Progenitor cell of endocrine pancreas (in vitro differentiated cells): ENCODE measurements at regions not wholly inside any gene's neighbourhood (a gene's known extent, or its start where the extent isn't known, plus 50 kb on each side); places are given as distances from the start of the nearest gene placed in this dataset.
"Not testable (repeated sequence)": the region's sequence is repeated elsewhere in the genome, so short reads cannot be mapped to it uniquely, and the experiment has no call there.

ENCODE experiments used
- DNase-seq: peaks from one replicate; pipeline ENCODE4 v3.0.0; 2021; ENCODE audit warnings: low spot score; ENCODE audit not compliant: unreplicated experiment
- H3K27ac Mint-ChIP-seq: 2 replicates; pipeline ENCODE4 v1.8.0; 2021; ENCODE audit warnings: mild to moderate bottlenecking, moderate library complexity, mixed read lengths
- H3K27me3 Mint-ChIP-seq: 2 replicates; pipeline ENCODE4 v1.8.0; 2021; ENCODE audit warnings: mixed read lengths
- H3K36me3 Mint-ChIP-seq: 2 replicates; pipeline ENCODE4 v1.8.0; 2022; ENCODE audit warnings: mixed read lengths; ENCODE audit not compliant: insufficient read depth
- H3K4me1 Mint-ChIP-seq: 2 replicates; pipeline ENCODE4 v1.8.0; 2021; ENCODE audit warnings: low read depth, mixed read lengths
- H3K4me3 Mint-ChIP-seq: 2 replicates; pipeline ENCODE4 v1.8.0; 2021; ENCODE audit warnings: low read depth, mild to moderate bottlenecking, moderate library complexity, mixed read lengths
- H3K9me3 Mint-ChIP-seq: 2 replicates; pipeline ENCODE4 v1.8.0; 2021; ENCODE audit warnings: low read depth, mixed read lengths

DNA sequence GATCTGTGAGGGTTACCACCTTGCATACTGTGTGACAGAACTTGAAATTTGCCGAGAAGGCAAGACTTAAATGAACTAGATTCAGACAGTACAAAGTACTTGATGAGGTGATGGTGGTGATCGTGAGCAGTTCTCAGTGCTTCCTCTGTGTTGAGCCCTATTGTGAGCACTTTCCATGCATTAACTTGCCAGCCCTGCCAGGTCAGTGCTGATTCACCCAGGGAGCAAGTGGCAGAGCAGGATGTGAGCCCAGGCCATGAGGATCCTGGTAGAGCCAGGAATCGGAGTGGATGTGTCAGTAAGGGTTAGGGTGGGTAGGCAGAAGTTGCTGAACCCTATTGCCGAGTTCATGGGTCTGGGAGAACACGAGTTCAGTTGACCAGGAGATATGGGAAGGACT, 4545.7 kb upstream of the TPTE start:
- H3K4me1 Mint-ChIP-seq, H3K9me3 Mint-ChIP-seq, H3K4me3 Mint-ChIP-seq, H3K27ac Mint-ChIP-seq, H3K36me3 Mint-ChIP-seq, DNase-seq, H3K27me3 Mint-ChIP-seq: not testable (repeated sequence)

DNA sequence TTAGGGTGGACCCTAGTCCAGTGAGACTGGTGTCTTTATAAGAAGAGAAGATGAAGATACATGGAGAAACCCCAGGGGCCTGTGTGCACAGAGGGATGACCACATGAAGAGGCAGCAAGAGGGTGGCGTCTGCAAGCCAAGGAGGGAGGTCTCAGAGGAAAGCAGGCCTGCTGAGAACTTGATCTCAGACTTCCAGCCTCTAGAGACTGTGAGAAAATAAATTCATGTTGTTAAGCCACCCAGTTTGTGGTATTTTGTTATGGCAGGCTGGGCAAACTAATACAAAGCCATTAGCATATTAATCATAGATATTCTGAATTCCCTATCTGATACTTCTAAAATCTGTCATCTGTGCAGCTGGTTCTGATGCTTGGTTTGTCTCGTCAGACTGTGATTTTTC, 4523.8 kb upstream of the TPTE start:
- H3K4me3 Mint-ChIP-seq, H3K36me3 Mint-ChIP-seq, H3K4me1 Mint-ChIP-seq, H3K27ac Mint-ChIP-seq, H3K27me3 Mint-ChIP-seq, H3K9me3 Mint-ChIP-seq, DNase-seq: not testable (repeated sequence)

DNA sequence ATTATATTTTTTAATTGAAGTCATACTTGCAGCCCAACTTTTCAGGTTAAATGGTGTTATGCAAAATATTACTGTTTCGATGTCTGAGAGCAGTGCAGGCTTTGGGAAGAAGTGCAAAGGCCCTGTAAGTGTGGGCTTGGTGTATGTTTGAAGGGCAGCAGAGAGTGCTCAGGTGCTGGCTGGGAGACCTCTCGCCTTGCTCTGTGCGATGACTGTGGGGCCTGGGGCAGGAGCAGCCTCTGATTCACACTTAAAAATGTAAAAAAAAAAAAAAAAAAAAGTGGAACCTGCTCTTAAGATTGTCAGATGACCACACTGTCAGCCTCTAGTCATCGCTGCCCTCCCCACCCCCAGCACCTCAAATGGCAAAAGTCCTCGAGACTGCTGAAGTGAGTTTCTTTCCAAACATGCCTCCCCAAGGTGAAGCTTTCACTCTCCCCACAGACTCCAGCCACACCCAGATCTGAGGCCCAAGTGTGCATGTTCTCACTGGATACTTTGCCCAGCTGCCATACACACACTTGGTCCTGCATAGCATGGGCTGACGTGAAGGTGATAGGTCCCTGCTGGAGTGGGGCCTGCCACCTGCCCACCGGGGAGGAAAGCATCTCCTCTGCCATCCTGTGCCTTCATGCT, 4505.8 kb upstream of the TPTE start:
- not testable (repeated sequence) for H3K27me3 Mint-ChIP-seq, H3K4me1 Mint-ChIP-seq, H3K9me3 Mint-ChIP-seq, H3K27ac Mint-ChIP-seq, H3K4me3 Mint-ChIP-seq, DNase-seq, H3K36me3 Mint-ChIP-seq

DNA sequence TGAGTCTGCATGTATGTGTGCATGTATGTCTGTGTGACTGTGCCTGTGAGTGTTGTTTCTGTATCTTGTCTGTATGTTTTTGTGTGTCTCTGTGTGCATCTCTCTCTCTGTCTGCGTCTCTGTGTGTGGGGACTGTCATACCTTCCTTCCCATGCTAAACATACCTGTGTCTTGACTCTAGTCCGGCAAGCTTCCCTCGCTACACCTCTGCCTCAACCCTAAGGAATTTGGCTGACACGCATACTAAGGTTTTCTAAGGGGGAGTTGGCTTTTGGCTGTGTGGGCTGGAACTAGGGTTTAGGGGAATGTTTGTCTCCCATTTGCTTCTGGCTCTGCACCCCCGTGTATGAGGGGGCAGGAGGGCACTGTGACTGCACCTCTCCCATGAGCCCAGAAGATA, 4500.9 kb upstream of the TPTE start:
- H3K4me1 Mint-ChIP-seq, H3K36me3 Mint-ChIP-seq, H3K27me3 Mint-ChIP-seq: not testable (repeated sequence)

DNA sequence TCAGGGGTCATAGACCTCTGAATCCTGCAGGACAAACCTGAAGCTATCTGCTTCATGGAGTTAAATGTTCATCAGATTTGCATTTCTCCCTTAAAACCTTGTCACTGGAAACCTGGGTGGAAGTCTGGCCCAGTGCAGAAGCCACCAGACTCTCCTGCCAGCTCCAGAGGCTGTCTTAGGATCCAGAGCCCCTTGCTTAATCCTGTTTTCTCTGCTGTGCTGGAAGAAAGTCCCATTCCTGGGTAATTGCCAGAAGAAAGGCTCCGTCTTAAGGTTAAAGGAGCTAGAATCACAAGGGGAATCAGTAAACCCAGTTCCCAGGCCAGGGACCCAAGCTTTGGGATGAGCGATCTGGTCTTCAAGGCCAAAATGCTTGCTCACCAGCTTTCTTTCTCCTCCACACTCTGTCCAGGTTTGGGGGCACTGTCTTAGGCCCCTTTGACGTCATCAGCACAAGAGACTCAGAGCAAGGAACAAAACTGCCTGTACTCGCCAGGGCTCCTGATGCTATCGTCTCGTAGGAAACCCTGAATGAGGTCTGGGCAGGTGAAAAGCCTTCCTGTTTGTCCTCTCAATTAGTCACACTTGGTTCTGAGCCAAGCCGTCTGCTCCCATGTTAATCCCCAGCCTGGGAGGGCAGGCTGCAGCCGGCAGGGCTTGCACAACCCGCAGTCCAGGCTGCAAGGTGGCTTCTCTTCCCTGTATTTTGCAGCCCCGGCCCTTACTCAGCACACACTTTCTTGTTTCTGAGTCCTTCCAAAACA, 4500.2 kb upstream of the TPTE start:
- not testable (repeated sequence) for H3K27me3 Mint-ChIP-seq, H3K27ac Mint-ChIP-seq, H3K4me3 Mint-ChIP-seq, H3K9me3 Mint-ChIP-seq, H3K4me1 Mint-ChIP-seq, DNase-seq, H3K36me3 Mint-ChIP-seq

More for the DNA sequence above, 4500.9 kb upstream of the TPTE start:
- H3K9me3 Mint-ChIP-seq, H3K27ac Mint-ChIP-seq, DNase-seq, H3K4me3 Mint-ChIP-seq: not testable (repeated sequence)

DNA sequence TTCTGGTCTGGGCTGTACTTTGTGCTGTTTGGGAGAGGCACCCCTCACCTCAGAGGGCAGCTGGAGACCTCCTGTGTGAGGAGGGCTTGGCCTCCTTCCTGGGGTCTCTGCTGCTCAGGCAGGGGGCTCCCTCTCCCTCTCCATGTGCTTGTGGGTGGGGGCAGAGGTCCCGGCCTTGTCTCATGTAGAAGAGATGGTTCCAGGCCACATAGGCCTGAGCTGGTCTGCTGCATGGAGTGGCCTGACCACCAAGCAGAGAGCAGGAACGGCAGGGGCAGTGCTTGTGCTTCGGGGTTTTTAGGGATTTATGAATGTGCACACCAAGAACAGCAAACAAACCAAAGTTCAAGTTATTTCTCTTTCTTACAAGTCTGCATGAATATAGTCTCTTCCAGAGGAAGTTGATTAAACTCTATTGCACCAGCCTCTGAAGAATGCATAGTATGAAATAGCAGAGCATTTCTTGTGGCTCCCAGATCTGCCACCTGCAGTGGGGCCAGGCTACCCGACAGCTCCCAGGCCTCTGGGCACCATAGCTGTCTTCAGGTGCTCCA, 4499.6 kb upstream of the TPTE start:
- not testable (repeated sequence) for H3K27me3 Mint-ChIP-seq, H3K9me3 Mint-ChIP-seq, H3K4me3 Mint-ChIP-seq, DNase-seq, H3K4me1 Mint-ChIP-seq, H3K36me3 Mint-ChIP-seq, H3K27ac Mint-ChIP-seq

DNA sequence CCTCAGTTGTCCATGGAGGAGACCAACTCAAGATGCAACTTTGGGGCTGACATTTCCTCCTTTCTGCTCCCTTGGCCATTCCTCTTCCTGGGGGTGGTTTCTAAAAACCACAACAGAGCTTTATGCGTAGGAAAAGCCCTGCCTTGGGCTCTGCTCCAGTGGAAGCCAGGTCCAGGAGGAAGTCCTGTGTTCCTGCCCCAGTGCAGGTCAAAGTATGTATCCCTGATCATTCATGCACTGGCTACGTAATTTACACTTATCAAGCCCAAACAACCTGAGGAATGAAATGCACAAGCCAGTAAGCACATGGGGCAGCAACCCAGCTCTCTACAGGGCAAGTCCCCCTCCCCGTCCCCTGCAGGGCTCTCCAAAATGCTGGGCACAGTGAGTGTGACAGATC, 4498.1 kb upstream of the TPTE start:
- H3K27ac Mint-ChIP-seq, H3K9me3 Mint-ChIP-seq, H3K27me3 Mint-ChIP-seq, H3K36me3 Mint-ChIP-seq, H3K4me1 Mint-ChIP-seq, H3K4me3 Mint-ChIP-seq, DNase-seq: not testable (repeated sequence)

DNA sequence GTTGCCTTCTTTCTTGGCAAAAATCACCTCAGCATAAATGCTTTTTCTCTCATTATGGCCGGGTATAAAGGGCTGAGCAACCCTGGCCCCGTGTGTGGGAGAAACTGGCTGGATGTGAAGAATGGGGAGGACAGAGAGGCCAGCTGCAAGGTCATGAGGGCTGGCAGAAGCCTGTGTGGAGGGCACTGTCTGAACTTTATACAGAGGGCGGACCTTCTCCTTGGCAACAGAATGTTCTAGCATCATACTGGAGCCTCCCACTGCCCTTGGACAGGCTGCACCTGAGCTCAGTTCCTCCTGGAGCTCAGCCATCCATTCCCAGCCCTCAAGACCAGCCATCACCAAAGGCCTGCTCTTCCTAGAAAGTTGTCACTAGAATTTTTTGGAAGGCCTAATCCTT, 4496.2 kb upstream of the TPTE start:
- not testable (repeated sequence) for H3K4me3 Mint-ChIP-seq, H3K27me3 Mint-ChIP-seq, H3K27ac Mint-ChIP-seq, H3K4me1 Mint-ChIP-seq, DNase-seq, H3K9me3 Mint-ChIP-seq, H3K36me3 Mint-ChIP-seq

DNA sequence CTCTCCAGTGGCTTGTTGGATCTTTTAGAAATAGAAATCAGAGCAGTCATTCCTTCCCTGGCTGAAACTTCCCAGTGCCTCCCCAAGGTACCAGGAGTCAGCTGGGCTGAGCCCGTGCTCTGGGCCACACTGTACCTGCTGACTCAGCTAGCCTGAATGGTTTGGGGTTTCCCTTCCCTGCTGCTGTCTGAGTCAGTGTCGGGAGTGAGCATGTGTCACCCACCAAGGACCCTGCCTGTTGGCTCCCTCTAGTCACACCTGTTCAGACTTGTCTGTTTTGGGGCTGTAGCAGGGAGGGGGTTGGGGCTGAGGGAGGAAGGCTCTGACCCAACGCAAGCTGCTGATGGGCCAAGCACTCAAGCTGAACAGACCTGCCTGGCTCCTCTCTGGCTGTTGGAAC, 4493.9 kb upstream of the TPTE start:
- DNase-seq, H3K9me3 Mint-ChIP-seq, H3K4me1 Mint-ChIP-seq, H3K4me3 Mint-ChIP-seq, H3K36me3 Mint-ChIP-seq, H3K27ac Mint-ChIP-seq, H3K27me3 Mint-ChIP-seq: not testable (repeated sequence)

DNA sequence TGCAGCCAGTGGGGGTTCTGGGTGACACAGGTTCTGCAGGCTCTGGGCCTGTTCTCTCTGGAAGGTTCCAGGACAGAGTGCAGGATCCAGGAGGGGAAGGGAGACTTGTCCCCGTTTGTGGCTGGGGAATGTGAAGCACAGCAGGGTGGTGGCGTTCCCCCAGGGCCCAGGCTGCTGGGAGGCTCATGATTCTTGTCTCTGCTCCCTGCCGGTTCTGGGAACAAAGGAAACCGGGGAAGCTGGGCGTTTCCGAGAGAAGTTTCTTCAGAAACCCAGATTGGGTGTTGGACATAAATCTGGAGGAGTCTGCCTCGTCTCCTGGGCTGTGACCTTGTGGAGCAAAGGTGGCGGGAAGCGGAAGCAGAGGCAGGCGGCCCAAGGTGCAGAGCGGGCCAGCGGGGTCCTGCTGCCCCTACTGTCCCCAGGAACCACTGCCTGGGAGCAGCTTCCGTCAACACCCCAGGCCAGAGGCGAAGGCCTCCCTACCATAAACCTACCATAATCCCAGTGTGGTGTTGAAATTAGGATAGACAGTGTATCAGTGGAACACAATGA, 4487.2 kb upstream of the TPTE start:
- H3K9me3 Mint-ChIP-seq, H3K27ac Mint-ChIP-seq, H3K27me3 Mint-ChIP-seq, DNase-seq, H3K4me3 Mint-ChIP-seq, H3K36me3 Mint-ChIP-seq, H3K4me1 Mint-ChIP-seq: not testable (repeated sequence)

DNA sequence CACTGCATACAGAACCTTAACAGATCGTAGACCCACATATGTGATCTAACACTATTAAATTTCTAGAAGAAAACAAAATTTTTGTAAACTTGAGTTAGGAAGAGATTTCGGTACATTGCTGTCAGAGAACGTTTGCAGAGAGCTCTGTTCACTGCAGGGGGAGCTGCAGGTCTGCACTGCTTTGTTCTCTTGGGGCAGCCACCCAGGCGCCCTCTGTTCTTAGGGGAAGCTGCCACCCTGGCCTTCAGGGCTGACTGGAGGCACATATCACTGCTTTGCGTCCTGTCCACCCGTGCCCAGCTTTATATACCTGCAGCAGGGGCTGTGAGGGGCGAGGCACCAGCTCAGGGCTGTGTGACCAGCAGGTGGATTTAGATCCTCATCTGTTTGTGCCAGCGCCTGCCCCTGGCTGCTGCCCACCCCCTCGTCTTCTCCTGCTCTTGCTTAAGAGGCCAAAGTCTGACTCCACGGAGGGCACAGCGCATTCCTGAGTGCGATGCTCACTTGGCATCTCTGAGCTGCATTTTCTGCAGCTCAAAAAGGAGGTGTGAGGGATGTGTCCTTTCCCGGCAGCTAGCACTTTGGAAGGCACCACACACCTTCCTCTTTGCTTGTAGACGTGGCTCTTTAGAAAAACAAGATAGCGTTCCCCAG, 4486.4 kb upstream of the TPTE start:
- H3K4me3 Mint-ChIP-seq, H3K9me3 Mint-ChIP-seq, H3K27me3 Mint-ChIP-seq, H3K27ac Mint-ChIP-seq, DNase-seq, H3K36me3 Mint-ChIP-seq, H3K4me1 Mint-ChIP-seq: not testable (repeated sequence)

DNA sequence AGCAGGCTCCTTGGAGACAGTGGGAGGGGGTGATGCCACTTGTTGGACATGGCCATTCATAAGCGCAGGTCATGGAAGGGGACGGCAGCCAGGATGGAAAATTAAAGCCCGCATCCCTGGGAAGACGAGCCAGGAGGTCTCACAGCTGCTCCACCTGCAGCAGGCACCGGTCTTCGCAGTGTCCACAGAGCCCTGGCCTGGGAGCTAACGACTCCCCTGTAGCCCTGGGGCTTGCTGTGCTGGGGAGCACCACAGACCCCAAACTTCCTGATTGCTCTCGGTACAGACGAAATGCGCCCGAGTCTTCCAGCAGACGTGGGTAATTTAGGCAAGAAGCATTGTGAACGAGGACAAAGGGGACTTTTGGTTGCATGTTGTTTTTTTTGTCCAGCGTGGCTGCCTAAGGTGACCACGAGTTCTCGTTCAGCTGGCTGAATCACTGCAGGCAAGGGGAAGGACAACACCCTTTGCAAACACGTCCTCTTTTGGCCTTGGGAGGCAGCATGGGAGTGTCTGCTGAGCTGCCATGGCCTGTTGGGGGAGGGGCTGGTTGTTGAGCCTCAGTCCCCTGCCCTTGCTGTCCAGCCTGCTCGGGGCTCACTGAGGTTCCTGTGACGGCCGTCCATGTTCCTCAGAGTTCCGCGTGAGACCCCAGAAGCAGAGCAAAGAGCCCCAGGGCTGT, 4485.8 kb upstream of the TPTE start:
- H3K4me1 Mint-ChIP-seq, H3K36me3 Mint-ChIP-seq, H3K9me3 Mint-ChIP-seq, H3K27ac Mint-ChIP-seq, H3K27me3 Mint-ChIP-seq, H3K4me3 Mint-ChIP-seq, DNase-seq: not testable (repeated sequence)
